H1 (cell line): ENCODE measurements at regions not wholly inside any gene's neighbourhood (a gene's known extent, or its start where the extent isn't known, plus 50 kb on each side); places are given as distances from the start of the nearest gene placed in this dataset.

Source experiments
- CTCF ChIA-PET: fragments of 300-600 bp; sonication (Branson Sonifier 250); formaldehyde crosslinking; loops from one replicate; lab custom pipeline; 2021; ENCODE audit not compliant: partially characterized antibody; lab: Charles Lee
- POLR2A ChIA-PET: fragments of 300-600 bp; sonication (Branson Sonifier 250); formaldehyde crosslinking; loops from one replicate; lab custom pipeline; 2021; ENCODE audit warnings: inconsistent platforms; ENCODE audit not compliant: partially characterized antibody; lab: Charles Lee
- DNase-seq, 2 experiments: peaks; one replicate each; pipeline versions ENCODE4 v3.0.0 to v3.0.0-alpha.2; 2010 to 2022; ENCODE audit warnings: low spot score in 2 of 2, low read depth in 1 of 2, mixed read lengths in 1 of 2
- FAIRE-seq: peaks from 2 replicates; lab custom pipeline; 2011; peaks lifted over from hg19 to GRCh38; lab: Jason Lieb, UNC
- H2AFZ ChIP-seq: 2 replicates; pipeline ENCODE4 v1.8.1; 2012; ENCODE audit warnings: low read length, inconsistent platforms
- H2AK5ac ChIP-seq: 2 replicates; pipeline ENCODE4 v1.6.1; 2013; ENCODE audit warnings: low read depth, low read length
- H2BK120ac ChIP-seq: replicated peaks from 2 replicates; pipeline ENCODE3; 2013; ENCODE audit warnings: low read depth, low read length, inconsistent platforms
- H2BK12ac ChIP-seq: 2 replicates; pipeline ENCODE4 v1.6.1; 2013; ENCODE audit warnings: low read depth, low read length
- H2BK15ac ChIP-seq: 2 replicates; pipeline ENCODE4 v1.6.1; 2013; ENCODE audit warnings: low read length
- H2BK20ac ChIP-seq: 2 replicates; pipeline ENCODE4 v1.6.1; 2013; ENCODE audit warnings: low read length
- H2BK5ac ChIP-seq: 2 replicates; pipeline ENCODE4 v1.6.1; 2013; ENCODE audit warnings: low read depth, low read length
- H3K14ac ChIP-seq: 2 replicates; pipeline ENCODE4 v1.6.1; 2013; ENCODE audit warnings: inconsistent platforms; ENCODE audit not compliant: insufficient read length
- H3K18ac ChIP-seq: 2 replicates; pipeline ENCODE4 v1.6.1; 2013; ENCODE audit warnings: low read length; ENCODE audit errors: extremely low read depth
- H3K23ac ChIP-seq: 2 replicates; pipeline ENCODE4 v1.6.1; 2013; ENCODE audit warnings: inconsistent platforms; ENCODE audit not compliant: insufficient read length
- H3K23me2 ChIP-seq: 2 replicates; pipeline ENCODE4 v1.6.1; 2013; ENCODE audit warnings: low read depth, low read length
- H3K27ac ChIP-seq: 2 replicates; pipeline ENCODE4 v1.6.1; 2011; ENCODE audit warnings: low read depth, low read length, inconsistent platforms
- H3K27me3 ChIP-seq, 4 experiments: replicated peaks in 1 of 4; 1 replicate in 1 of 4; 2 replicates in 3 of 4; pipeline versions ENCODE4 v1.6.1 to v1.8.1; 2011 to 2013; ENCODE audit warnings: low read length in 3 of 4, mild to moderate bottlenecking in 3 of 4, inconsistent platforms in 2 of 4, mixed read lengths in 2 of 4, moderate library complexity in 1 of 4; ENCODE audit not compliant: control insufficient read depth in 3 of 4, insufficient read depth in 3 of 4; ENCODE audit errors: extremely low read depth in 1 of 4
- H3K36me3 ChIP-seq, 4 experiments: 2 replicates each; pipeline versions ENCODE4 v1.6.1 to v1.8.1; 2011 to 2013; ENCODE audit warnings: mild to moderate bottlenecking in 4 of 4, low read length in 3 of 4, moderate library complexity in 2 of 4, control low read depth in 1 of 4, inconsistent platforms in 1 of 4; ENCODE audit not compliant: insufficient read depth in 4 of 4, control insufficient read depth in 2 of 4
- H3K4ac ChIP-seq: replicated peaks from 2 replicates; pipeline ENCODE3; 2013; ENCODE audit warnings: low read length, low read depth, mixed read lengths, inconsistent platforms; ENCODE audit not compliant: insufficient read length
- H3K4me1 ChIP-seq, 4 experiments: replicated peaks in 1 of 4; 1 replicate in 1 of 4; 2 replicates in 3 of 4; pipeline versions ENCODE4 v1.6.1 to v1.8.1; 2011 to 2013; ENCODE audit warnings: low read length in 3 of 4, inconsistent platforms in 2 of 4, mixed read lengths in 1 of 4; ENCODE audit not compliant: insufficient read depth in 4 of 4, control insufficient read depth in 3 of 4
- H3K4me2 ChIP-seq, 2 experiments: 2 replicates each; pipeline versions ENCODE4 v1.6.1 to v1.8.1; 2011 to 2013; ENCODE audit warnings: low read depth in 2 of 2, low read length in 2 of 2, control low read depth in 1 of 2, inconsistent platforms in 1 of 2, mild to moderate bottlenecking in 1 of 2; ENCODE audit not compliant: insufficient read depth in 1 of 2
- H3K4me3 ChIP-seq, 4 experiments: fragments of 200-600, 300-600 bp in 1 of 4; sonication (generic), shearing (Covaris generic), sonication (Bioruptor Twin) in 1 of 4; 2 replicates each; pipeline versions ENCODE4 v1.5.1 to v1.8.1; 2011 to 2016; ENCODE audit warnings: low read length in 4 of 4, low read depth in 3 of 4, control low read depth in 2 of 4, inconsistent platforms in 2 of 4, mild to moderate bottlenecking in 2 of 4, mixed read lengths in 1 of 4, moderate library complexity in 1 of 4; ENCODE audit not compliant: insufficient read depth in 2 of 4; ENCODE audit errors: extremely low read depth in 1 of 4
- H3K56ac ChIP-seq: replicated peaks from 2 replicates; pipeline ENCODE3; 2013; ENCODE audit warnings: low read depth, mild to moderate bottlenecking, mixed read lengths, low read length, inconsistent platforms; ENCODE audit not compliant: insufficient read length
- H3K79me1 ChIP-seq: 2 replicates; pipeline ENCODE4 v1.6.1; 2013; ENCODE audit warnings: low read depth, low read length, control low read depth
- H3K79me2 ChIP-seq, 2 experiments: 2 replicates each; pipeline versions ENCODE4 v1.6.1 to v1.8.1; 2012 to 2013; ENCODE audit warnings: low read length in 2 of 2, mild to moderate bottlenecking in 2 of 2, inconsistent platforms in 1 of 2; ENCODE audit not compliant: insufficient read depth in 2 of 2, control insufficient read depth in 1 of 2
- H3K9ac ChIP-seq, 4 experiments: replicated peaks in 1 of 4; 1 replicate in 1 of 4; 2 replicates in 3 of 4; pipeline versions ENCODE4 v1.6.1 to v1.8.1; 2011 to 2013; ENCODE audit warnings: low read depth in 3 of 4, low read length in 3 of 4, control low read depth in 2 of 4, mild to moderate bottlenecking in 2 of 4, moderate library complexity in 2 of 4, inconsistent platforms in 1 of 4; ENCODE audit errors: extremely low read depth in 1 of 4
- H3K9me3 ChIP-seq, 2 experiments: 2 replicates each; pipeline versions ENCODE4 v1.6.1 to v1.8.1; 2012 to 2013; ENCODE audit warnings: mild to moderate bottlenecking in 2 of 2, moderate library complexity in 2 of 2, control low read depth in 1 of 2, inconsistent platforms in 1 of 2, low read depth in 1 of 2, low read length in 1 of 2, mixed read lengths in 1 of 2; ENCODE audit not compliant: insufficient read depth in 2 of 2
- H4K20me1 ChIP-seq, 2 experiments: replicated peaks in 1 of 2; 2 replicates each; pipeline versions ENCODE3 to v1.8.1; 2011 to 2013; ENCODE audit warnings: inconsistent platforms in 2 of 2, low read length in 2 of 2, mild to moderate bottlenecking in 1 of 2; ENCODE audit not compliant: insufficient read depth in 2 of 2, control insufficient read depth in 1 of 2
- H4K5ac ChIP-seq: 2 replicates; pipeline ENCODE4 v1.6.1; 2013; ENCODE audit warnings: low read length, low read depth, mixed read lengths, inconsistent platforms; ENCODE audit not compliant: insufficient read length
- H4K8ac ChIP-seq: 2 replicates; pipeline ENCODE4 v1.8.0; 2013; ENCODE audit warnings: mild to moderate bottlenecking, moderate library complexity, low read length, inconsistent platforms; ENCODE audit not compliant: insufficient read depth; ENCODE audit errors: extremely low read depth
- H4K91ac ChIP-seq: replicated peaks from 2 replicates; pipeline ENCODE3; 2013; ENCODE audit warnings: low read length, mixed read lengths, inconsistent platforms; ENCODE audit not compliant: insufficient read length
- BCL11A ChIP-seq, 2 experiments: IDR thresholded peaks; one replicate each; pipeline ENCODE4 v1.6.1; 2011; ENCODE audit warnings: low read depth in 2 of 2, low read length in 2 of 2, mild to moderate bottlenecking in 2 of 2
- EP300 ChIP-seq, 2 experiments: IDR thresholded peaks; 1 replicate in 1 of 2; 2 replicates in 1 of 2; pipeline ENCODE4 v1.6.1; 2011 to 2012; ENCODE audit warnings: low read depth in 2 of 2, low read length in 2 of 2, mild to moderate bottlenecking in 2 of 2, borderline replicate concordance in 1 of 2, inconsistent platforms in 1 of 2, moderate library complexity in 1 of 2
- JUND ChIP-seq: IDR thresholded peaks from 2 replicates; pipeline ENCODE4 v1.6.1; 2011; ENCODE audit warnings: mild to moderate bottlenecking, improper control_type of control experiment, low read length
- KDM1A ChIP-seq: fragments of 200-600, 300-600 bp; sonication (generic); IDR thresholded peaks from 2 replicates; pipeline ENCODE4 v1.7.1; 2016; ENCODE audit warnings: mild to moderate bottlenecking, low read length, borderline replicate concordance
- KDM5A ChIP-seq: fragments of 200-600 bp; IDR thresholded peaks from 2 replicates; pipeline ENCODE4 v1.7.1; 2012; ENCODE audit warnings: mild to moderate bottlenecking, low read length, inconsistent platforms, mixed read lengths
- SIX5 ChIP-seq: IDR thresholded peaks from 2 replicates; pipeline ENCODE4 v1.6.1; 2011; ENCODE audit warnings: mild to moderate bottlenecking, low read depth, low read length
- SRF ChIP-seq: IDR thresholded peaks from 2 replicates; pipeline ENCODE4 v1.6.1; 2011; ENCODE audit warnings: mild to moderate bottlenecking, low read depth, low read length, moderate library complexity
- TCF12 ChIP-seq: IDR thresholded peaks from 2 replicates; pipeline ENCODE4 v1.6.1; 2011; ENCODE audit warnings: low read depth, mild to moderate bottlenecking, low read length
- WGBS, 2 experiments: shearing (Covaris generic) in 1 of 2; methylation state at CpG; one replicate each; pipeline versions ENCODE4 v1.1.6 to v1.1.7; 2013 to 2015; ENCODE audit warnings: low lambda C conversion rate in 2 of 2, mixed read lengths in 2 of 2, inconsistent platforms in 1 of 2, low coverage in 1 of 2, missing lambda C conversion rate in 1 of 2; ENCODE audit not compliant: insufficient replicate concordance in 2 of 2, insufficient coverage in 1 of 2, insufficient read length in 1 of 2; ENCODE audit errors: extremely low coverage in 1 of 2, missing lambda C conversion rate in 1 of 2; 5-methylcytosine and 5-hydroxymethylcytosine counted together
- TF ChIP-seq, protein P1 (sequence below): IDR thresholded peaks from 2 replicates; pipeline ENCODE4 v1.6.1; 2012; ENCODE audit warnings: inconsistent platforms
- TF ChIP-seq, protein P2 (sequence below): IDR thresholded peaks from 2 replicates; pipeline ENCODE4 v1.6.1; 2012; ENCODE audit warnings: inconsistent platforms

DNA sequence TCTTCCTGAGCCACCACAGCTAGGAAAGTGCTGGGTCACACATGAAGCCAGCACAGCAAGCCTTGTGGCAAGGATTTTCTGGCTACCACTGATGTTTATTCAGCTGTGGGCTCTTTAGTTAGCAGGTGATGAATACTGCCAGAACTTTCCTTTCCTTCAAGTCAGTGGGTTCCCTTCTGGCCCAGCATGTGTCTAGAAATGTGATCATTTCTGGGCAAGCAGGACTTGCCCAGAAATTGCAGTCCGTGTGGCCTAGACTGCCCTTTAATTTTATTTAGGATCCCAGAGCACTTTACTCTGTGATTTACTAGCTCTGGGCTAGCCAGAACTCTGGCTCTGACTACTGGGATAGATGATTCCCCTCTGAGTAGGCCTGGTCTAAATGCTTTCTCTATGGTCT is 397.5 kb downstream of the ZIC4 start:
- POLR2A ChIA-PET = no interaction called here
- WGBS, 2 experiments = 87% methylated on average over 1 of the region's 1 CpG; no CpG with 5 or more reads in 1 of the 2 experiments
- H3K18ac ChIP-seq = no peak overlapping the region

More for the DNA sequence above, 397.5 kb downstream of the ZIC4 start:
- TF ChIP-seq, protein P1, sequence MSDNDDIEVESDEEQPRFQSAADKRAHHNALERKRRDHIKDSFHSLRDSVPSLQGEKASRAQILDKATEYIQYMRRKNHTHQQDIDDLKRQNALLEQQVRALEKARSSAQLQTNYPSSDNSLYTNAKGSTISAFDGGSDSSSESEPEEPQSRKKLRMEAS = no peak
- no peak for TF ChIP-seq KDM1A
- TF ChIP-seq SRF = no peak
- no peak for TF ChIP-seq EP300 (IDR thresholded peaks at IDR 0.05; ENCODE audit: borderline replicate concordance in 1 of 2, low read depth in 2 of 2, low read length in 2 of 2)
- no peak for TF ChIP-seq BCL11A (IDR thresholded peaks at IDR 0.05; ENCODE audit: low read depth in 2 of 2, low read length in 2 of 2)
- no peak for TF ChIP-seq JUND
- no peak for TF ChIP-seq SIX5
- TF ChIP-seq, protein P2, sequence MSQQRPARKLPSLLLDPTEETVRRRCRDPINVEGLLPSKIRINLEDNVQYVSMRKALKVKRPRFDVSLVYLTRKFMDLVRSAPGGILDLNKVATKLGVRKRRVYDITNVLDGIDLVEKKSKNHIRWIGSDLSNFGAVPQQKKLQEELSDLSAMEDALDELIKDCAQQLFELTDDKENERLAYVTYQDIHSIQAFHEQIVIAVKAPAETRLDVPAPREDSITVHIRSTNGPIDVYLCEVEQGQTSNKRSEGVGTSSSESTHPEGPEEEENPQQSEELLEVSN = no peak
- no peak for TF ChIP-seq TCF12
- TF ChIP-seq KDM5A = no peak
- H4K20me1 ChIP-seq = no peaks in the 10 kb centered on the region
- H3K9ac ChIP-seq = no peak overlapping the region
- no peaks in the 10 kb centered on the region for H3K36me3 ChIP-seq
- H3K23me2 ChIP-seq = no peaks in the 10 kb centered on the region; the same call in 1 of the 2 replicates
- no peak overlapping the region for H4K8ac ChIP-seq
- H3K79me2 ChIP-seq = no peaks in the 10 kb centered on the region
- no peak overlapping the region for H2AK5ac ChIP-seq
- H3K14ac ChIP-seq = no peak overlapping the region
- H3K27me3 ChIP-seq = no peaks in the 10 kb centered on the region
- no peak overlapping the region for H4K5ac ChIP-seq
- H2BK15ac ChIP-seq = no peak overlapping the region
- H3K27ac ChIP-seq = no peak overlapping the region
- H3K56ac ChIP-seq = no peak overlapping the region
- no peak overlapping the region for H3K23ac ChIP-seq
- no peak overlapping the region for H2BK20ac ChIP-seq
- no peaks in the 10 kb centered on the region for H3K79me1 ChIP-seq
- H2BK5ac ChIP-seq = no peak overlapping the region
- H4K91ac ChIP-seq = no peak overlapping the region
- DNase-seq = no peak
- no peak overlapping the region for H2BK12ac ChIP-seq
- H3K4me3 ChIP-seq = no peak overlapping the region
- H3K9me3 ChIP-seq = no peaks in the 10 kb centered on the region
- no peak overlapping the region for H3K4me2 ChIP-seq
- no peak overlapping the region for H2BK120ac ChIP-seq
- FAIRE-seq = no peak
- CTCF ChIA-PET = interaction anchor here (1.1 to 1.2 kb wide), 2 partner anchors 13 to 19 kb away, joined by 3 to 4 read pairs; no protein-coding TSS in a partner anchor
- no peak overlapping the region for H3K4ac ChIP-seq
- no peaks in the 10 kb centered on the region for H3K4me1 ChIP-seq
- no peak overlapping the region for H2AFZ ChIP-seq
